Sigmoid colon (tissue), 6 donors: ENCODE measurements at regions not wholly inside any gene's neighbourhood (a gene's known extent, or its start where the extent isn't known, plus 50 kb on each side); places are given as distances from the start of the nearest gene placed in this dataset.

Experiments used
- DNase-seq: peaks from one replicate; pipeline ENCODE4 v3.0.0-alpha.2; 2019
- H3K27ac ChIP-seq, 4 donors: fragments of 200-600 bp; sonication (generic); one replicate each; pipeline ENCODE4 v1.5.1; 2016 to 2019; ENCODE audit warnings: mild to moderate bottlenecking in 1 of 4
- H3K27me3 ChIP-seq, 3 donors: fragments of 200-600 bp; sonication (generic); one replicate each; pipeline ENCODE4 v1.5.1; 2019; ENCODE audit warnings: mild to moderate bottlenecking in 1 of 3
- H3K36me3 ChIP-seq, 4 donors: fragments of 200-600 bp; sonication (generic); one replicate each; pipeline ENCODE4 v1.5.1; 2016 to 2019
- H3K4me1 ChIP-seq, 4 donors: fragments of 200-600 bp; sonication (generic); one replicate each; pipeline ENCODE4 v1.5.1; 2017 to 2019
- H3K4me3 ChIP-seq, 4 donors: fragments of 200-600 bp; sonication (generic); one replicate each; pipeline ENCODE4 v1.5.1; 2017 to 2019; ENCODE audit warnings: mild to moderate bottlenecking in 2 of 4, moderate library complexity in 1 of 4
- H3K9me3 ChIP-seq, 4 donors: fragments of 200-600 bp in 3 of 4; sonication (generic) in 3 of 4; one replicate each; pipeline versions ENCODE4 v1.5.1 to v1.6.1; 2013 to 2019
- CTCF ChIP-seq, 4 experiments: fragments of 450-650 bp in 3 of 4; fragments of 200-600 bp in 1 of 4; IDR thresholded peaks; one replicate each; pipeline ENCODE4 v1.5.1; 2016 to 2019; ENCODE audit warnings: antibody characterized with exemption in 4 of 4, mild to moderate bottlenecking in 3 of 4, moderate library complexity in 2 of 4
- EP300 ChIP-seq, 4 donors: sonication (generic); formaldehyde crosslinking; IDR thresholded peaks; one replicate each; pipeline ENCODE4 v1.6.1; 2017; ENCODE audit warnings: antibody characterized with exemption in 4 of 4
- POLR2A ChIP-seq, 2 donors: fragments of 450-650 bp; IDR thresholded peaks; one replicate each; pipeline ENCODE4 v1.6.1; 2016; ENCODE audit warnings: antibody characterized with exemption in 2 of 2, mild to moderate bottlenecking in 2 of 2, moderate library complexity in 2 of 2
- POLR2AphosphoS5 ChIP-seq, 4 donors: sonication (generic); formaldehyde crosslinking; IDR thresholded peaks; one replicate each; pipeline ENCODE4 v1.6.1; 2017; ENCODE audit warnings: antibody characterized with exemption in 4 of 4
- WGBS, 2 donors: extraction: QIAGEN DNeasy Blood & Tissue Kit; methylation state at CpG; one replicate each; pipeline ENCODE4 v1.1.7; 2013; 5-methylcytosine and 5-hydroxymethylcytosine counted together
- intact Hi-C: fragments of 100-400 bp; cut with DNase I; formaldehyde crosslinking; loops from one replicate; pipeline ENCODE4 v1.15.1; 2023
- donor health status: healthy with polysubstance abuse.
- donor health status: healthy.

DNA sequence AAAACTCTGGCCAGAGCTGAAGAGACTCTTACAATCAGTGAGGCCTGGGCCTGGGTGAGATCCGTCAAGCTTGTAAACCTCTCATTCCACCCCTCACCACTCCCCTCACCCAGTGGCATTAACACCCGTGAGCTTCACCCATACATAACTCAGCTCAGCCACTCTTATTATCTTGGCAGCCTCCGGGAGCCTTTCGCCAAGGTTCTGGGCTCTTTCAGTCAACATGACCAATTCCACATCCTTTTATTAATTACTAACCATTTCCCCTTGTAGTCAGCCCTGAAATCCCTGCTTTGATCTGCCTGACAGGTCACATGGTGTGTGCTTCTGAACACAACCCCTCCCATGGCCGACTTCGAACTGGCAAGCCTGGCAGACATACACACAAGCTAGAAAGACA is 134.8 kb downstream of the SETD4 start:
- 48 to 66% methylated on average over 6 of the region's 6 CpGs for WGBS, 2 donors
- no peaks in the 10 kb centered on the region for H3K36me3 ChIP-seq
- no peaks in the 10 kb centered on the region for H3K27me3 ChIP-seq
- H3K27ac ChIP-seq, result peak overlapping the region in 3 of 4 donors; percentile 31 to 42 (median 34)
- TF ChIP-seq POLR2A (IDR thresholded peaks at IDR 0.05), result no peak
- no peak for TF ChIP-seq EP300 (IDR thresholded peaks at IDR 0.05)
- TF ChIP-seq POLR2AphosphoS5 (IDR thresholded peaks at IDR 0.05), result no peak
- no peak for TF ChIP-seq CTCF (IDR thresholded peaks at IDR 0.05)
- H3K9me3 ChIP-seq, result no peaks in the 10 kb centered on the region
- peaks cover 0 to 12% (median 6%) of the 10 kb centered on the region in 4 donors for H3K4me1 ChIP-seq
- peak; percentile 69 for DNase-seq
- H3K4me3 ChIP-seq, result no peak overlapping the region
- intact Hi-C loops, result loop anchor here (5.0 kb wide), 1 partner anchor 1398 kb away; no protein-coding TSS in a partner anchor

- no peak for TF ChIP-seq CTCF (IDR thresholded peaks at IDR 0.05)
- peak in 3 of 4 donors; percentile 24 to 83 (median 38) for TF ChIP-seq EP300 (IDR thresholded peaks at IDR 0.05)
- no peak for TF ChIP-seq POLR2A (IDR thresholded peaks at IDR 0.05)
- peak in 3 of 4 donors; percentile 49 to 63 (median 51) for TF ChIP-seq POLR2AphosphoS5 (IDR thresholded peaks at IDR 0.05)
- WGBS, 2 donors, result 71 to 76% methylated on average over 6 of the region's 6 CpGs
- Histone ChIP-seq H3K4me3 (no peak overlapping the region), H3K36me3 (no peaks in the 10 kb centered on the region), H3K27me3 (no peaks in the 10 kb centered on the region), H3K4me1 (peaks cover 0 to 12% (median 6%) of the 10 kb centered on the region in 4 donors), H3K27ac (peak overlapping the region in 3 of 4 donors; percentile 31 to 42 (median 34)), H3K9me3 (no peaks in the 10 kb centered on the region)
- intact Hi-C loops, result loop anchor here (5.0 kb wide), 1 partner anchor 1398 kb away; no protein-coding TSS in a partner anchor
- DNase-seq, result peak; percentile 76
Observed at GRCh38 chr21:35924714-35925301, 135.5 kb downstream of the SETD4 start.

DNA sequence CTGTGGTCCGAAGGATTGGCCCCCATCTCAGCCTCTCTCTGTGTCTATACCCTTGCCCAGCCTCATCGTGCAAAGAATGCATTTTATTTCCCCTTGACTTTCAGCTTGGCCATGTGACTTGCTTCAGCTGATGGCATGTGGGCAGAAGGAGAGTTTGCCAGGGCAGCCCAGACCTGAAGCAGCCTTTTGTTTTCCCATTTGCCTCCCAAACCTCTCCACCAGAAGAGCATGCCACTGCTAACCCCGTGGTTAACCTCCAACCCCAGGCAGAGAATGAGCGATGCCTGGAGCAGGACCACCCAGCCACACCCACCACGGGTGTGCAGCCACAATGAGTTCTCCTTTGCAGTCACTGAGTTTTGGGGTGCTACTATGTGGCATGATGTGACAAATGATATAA is 136.4 kb downstream of the SETD4 start:
- H3K27ac ChIP-seq, result no peak overlapping the region
- no peak for DNase-seq
- no peak overlapping the region for H3K4me3 ChIP-seq
- H3K36me3 ChIP-seq, result no peaks in the 10 kb centered on the region
- TF ChIP-seq EP300 (IDR thresholded peaks at IDR 0.05) (no peak), POLR2AphosphoS5 (IDR thresholded peaks at IDR 0.05) (no peak), POLR2A (IDR thresholded peaks at IDR 0.05) (no peak), CTCF (IDR thresholded peaks at IDR 0.05) (no peak)
- no peaks in the 10 kb centered on the region for H3K27me3 ChIP-seq
- 82 to 89% methylated on average over 5 of the region's 5 CpGs for WGBS, 2 donors
- peaks cover 0 to 12% (median 6%) of the 10 kb centered on the region in 4 donors for H3K4me1 ChIP-seq
- peaks cover 0 to 5% (median 0%) of the 10 kb centered on the region in 4 donors for H3K9me3 ChIP-seq
- intact Hi-C loops, result no loop called here

DNA sequence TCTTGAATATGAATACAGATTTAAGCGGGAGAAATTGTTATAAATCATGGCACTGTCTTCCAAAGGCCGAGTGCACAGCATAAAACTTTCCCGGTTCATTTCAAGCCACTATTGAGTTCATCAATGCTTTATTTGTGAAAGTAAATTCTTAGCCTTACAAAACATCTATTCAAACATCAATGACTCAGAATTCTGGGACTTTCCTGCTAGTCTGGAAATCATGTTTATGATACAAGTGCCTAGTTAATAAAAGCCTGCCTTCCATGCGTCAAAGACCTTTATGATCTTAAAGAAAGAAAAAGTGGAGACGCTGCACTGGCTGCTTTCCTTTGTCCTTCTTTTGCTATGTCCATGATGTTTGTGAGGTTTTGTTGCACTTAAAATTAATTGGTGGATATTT is 137.7 kb downstream of the SETD4 start:
- no peak overlapping the region for H3K4me3 ChIP-seq
- intact Hi-C loops, result no loop called here
- H3K27ac ChIP-seq, result peak overlapping the region in 3 of 4 donors; percentile 5 to 28 (median 5)
- no peak for DNase-seq
- TF ChIP-seq EP300 (IDR thresholded peaks at IDR 0.05) (no peak), POLR2AphosphoS5 (IDR thresholded peaks at IDR 0.05) (no peak), CTCF (IDR thresholded peaks at IDR 0.05) (no peak), POLR2A (IDR thresholded peaks at IDR 0.05) (no peak)
- H3K4me1 ChIP-seq, result peaks cover 0 to 12% (median 6%) of the 10 kb centered on the region in 4 donors
- peaks cover 0 to 5% (median 0%) of the 10 kb centered on the region in 4 donors for H3K9me3 ChIP-seq
- H3K27me3 ChIP-seq, result no peaks in the 10 kb centered on the region
- H3K36me3 ChIP-seq, result no peaks in the 10 kb centered on the region
- WGBS, 2 donors, result 28 to 60% methylated on average over 5 of the region's 5 CpGs
